Activated CD4-positive, alpha-beta T cell treated with anti-CD3 and anti-CD28 coated beads for 24 hours (primary cell): ENCODE measurements at regions not wholly inside any gene's neighbourhood (a gene's known extent, or its start where the extent isn't known, plus 50 kb on each side); places are given as distances from the start of the nearest gene placed in this dataset.
"Not testable (repeated sequence)": the region's sequence is repeated elsewhere in the genome, so short reads cannot be mapped to it uniquely, and the experiment has no call there.

Experiments
- DNase-seq, 2 donors: peaks; one replicate each; pipeline ENCODE4 v3.0.0-alpha.2; 2020; ENCODE audit warnings: low read depth in 2 of 2

- no peak for DNase-seq
These were observed 247.3 kb downstream of the FOXD2 start for GRCh38 chr1:47684964-47685762.

GRCh38 chr1:47685763-47686066, 247.9 kb downstream of the FOXD2 start:
- DNase-seq, result no peak

GRCh38 chr1:47686731-47687630, 249.1 kb downstream of the FOXD2 start:
- no peak for DNase-seq

GRCh38 chr1:47687631-47688460, 250.0 kb downstream of the FOXD2 start:
- DNase-seq, result no peak

- no peak for DNase-seq
These were observed 250.8 kb downstream of the FOXD2 start for GRCh38 chr1:47688461-47689296.

GRCh38 chr1:47689894-47690293, 252.1 kb downstream of the FOXD2 start:
- DNase-seq, result no peak

GRCh38 chr1:47690341-47691250, 252.8 kb downstream of the FOXD2 start:
- no peak for DNase-seq

- not testable (repeated sequence) for DNase-seq
These were observed 253.4 kb downstream of the FOXD2 start for GRCh38 chr1:47691293-47691692.

GRCh38 chr1:47692196-47692595, 254.4 kb downstream of the FOXD2 start:
- DNase-seq, result no peak

- DNase-seq, result no peak
These were observed 255.3 kb downstream of the FOXD2 start for GRCh38 chr1:47693115-47693514.

- DNase-seq, result no peak
These were observed 256.4 kb downstream of the FOXD2 start for GRCh38 chr1:47694011-47694890.

- no peak for DNase-seq
These were observed 258.5 kb downstream of the FOXD2 start for GRCh38 chr1:47696404-47696736.

GRCh38 chr1:47696737-47697441, 259.0 kb downstream of the FOXD2 start:
- no peak for DNase-seq

- no peak for DNase-seq
These were observed 259.9 kb downstream of the FOXD2 start for GRCh38 chr1:47697616-47698335.

GRCh38 chr1:47699492-47700235, 261.8 kb downstream of the FOXD2 start:
- no peak for DNase-seq

GRCh38 chr1:47701283-47701682, 263.4 kb downstream of the FOXD2 start:
- DNase-seq, result no peak
